ENCODE measurements at regions not wholly inside any gene's neighbourhood (a gene's known extent, or its start where the extent isn't known, plus 50 kb on each side); places are given as distances from the start of the nearest gene placed in this dataset.

- TF ChIP-seq ZNF747 (tag by site-specific recombination; IDR thresholded peaks at IDR 0.05) (no peak), ZNF121 (tag by site-specific recombination; IDR thresholded peaks at IDR 0.05) (no peak), CTCF (tag by site-specific recombination; IDR thresholded peaks at IDR 0.05) (no peak), REPIN1 (tag by site-specific recombination; IDR thresholded peaks at IDR 0.05; ENCODE audit: low read depth) (no peak), ZNF654 (tag by site-specific recombination; IDR thresholded peaks at IDR 0.05; ENCODE audit: low read depth) (no peak), ZNF404 (tag by site-specific recombination; IDR thresholded peaks at IDR 0.05) (no peak), ATF2 (tag by site-specific recombination; IDR thresholded peaks at IDR 0.05; ENCODE audit: low read depth) (no peak), ZNF488 (tag by site-specific recombination; IDR thresholded peaks at IDR 0.05) (no peak), TRIM28 (IDR thresholded peaks at IDR 0.05; ENCODE audit: borderline replicate concordance, low read length) (no peak), TSHZ1 (tag by site-specific recombination; IDR thresholded peaks at IDR 0.05; ENCODE audit: borderline replicate concordance) (no peak), MEIS1 (CRISPR knock-in tag; IDR thresholded peaks at IDR 0.05; ENCODE audit: borderline replicate concordance) (no peak), REST (tag by site-specific recombination; IDR thresholded peaks at IDR 0.05) (no peak)
These were observed 56.3 kb upstream of the ECE1 start for GRCh38 chr1:21346365-21347071.

Data from HEK293 (cell line).